ENCODE measurements at regions not wholly inside any gene's neighbourhood (a gene's known extent, or its start where the extent isn't known, plus 50 kb on each side); places are given as distances from the start of the nearest gene placed in this dataset.

DNA sequence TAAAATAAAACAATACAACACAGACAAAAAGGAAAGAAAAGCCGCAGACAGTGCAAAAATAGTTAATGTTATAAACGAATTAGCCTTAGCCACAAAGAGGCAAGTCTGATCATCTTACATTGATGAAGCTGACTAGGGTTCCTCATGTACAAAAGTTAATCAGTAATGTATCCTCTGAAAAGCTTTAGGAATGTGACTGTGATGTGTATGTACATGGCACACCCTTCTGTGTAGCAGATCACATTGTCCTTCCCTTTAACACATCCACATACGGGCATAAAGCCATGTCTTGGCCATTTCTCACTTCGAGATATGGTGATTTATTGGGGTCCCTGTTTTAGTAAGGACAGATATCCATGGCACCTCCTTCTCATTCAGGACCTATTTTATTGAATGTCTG is 1327.5 kb upstream of the CDH8 start:
- H3K27me3 ChIP-seq (ENCODE audit: control insufficient read depth, insufficient read depth, low read length): no peaks in the 10 kb centered on the region
- H3K4me1 ChIP-seq (ENCODE audit: control insufficient read depth, insufficient read depth, low read length): no peaks in the 10 kb centered on the region
- intact Hi-C loops (cut with micrococcal nuclease; ENCODE audit: unreplicated experiment) (loop anchor here (10.0 kb wide), 1 partner anchor 691 kb away; no protein-coding TSS in a partner anchor), in situ Hi-C loops (cut with HindIII; ENCODE audit: low pct_unique_long_range_greater_than_20kb, low sequenced_read_pairs) (no loop called here)
- no peak for TF ChIP-seq SIN3A (IDR thresholded peaks at IDR 0.05; ENCODE audit: borderline replicate concordance, insufficient read depth, low read depth, low read length)
- H3K27ac ChIP-seq (ENCODE audit: low read length): no peak overlapping the region
- DNase-seq (ENCODE audit: low read depth, low spot score) (no peak), ATAC-seq (no peak)
- no peaks in the 10 kb centered on the region for H3K9me3 ChIP-seq (ENCODE audit: control insufficient read depth, insufficient read depth, low read depth, low read length)
- POLR2A ChIA-PET: no interaction called here
- no peak overlapping the region for H3K4me3 ChIP-seq (ENCODE audit: low read depth in 2 of 2, low read length in 2 of 2)
- H3K36me3 ChIP-seq (ENCODE audit: control insufficient read depth, insufficient read depth, low read length): no peaks in the 10 kb centered on the region
- CTCF ChIA-PET: no interaction called here
- no TSS peak for BruUV-seq (replicated peaks)

DNA sequence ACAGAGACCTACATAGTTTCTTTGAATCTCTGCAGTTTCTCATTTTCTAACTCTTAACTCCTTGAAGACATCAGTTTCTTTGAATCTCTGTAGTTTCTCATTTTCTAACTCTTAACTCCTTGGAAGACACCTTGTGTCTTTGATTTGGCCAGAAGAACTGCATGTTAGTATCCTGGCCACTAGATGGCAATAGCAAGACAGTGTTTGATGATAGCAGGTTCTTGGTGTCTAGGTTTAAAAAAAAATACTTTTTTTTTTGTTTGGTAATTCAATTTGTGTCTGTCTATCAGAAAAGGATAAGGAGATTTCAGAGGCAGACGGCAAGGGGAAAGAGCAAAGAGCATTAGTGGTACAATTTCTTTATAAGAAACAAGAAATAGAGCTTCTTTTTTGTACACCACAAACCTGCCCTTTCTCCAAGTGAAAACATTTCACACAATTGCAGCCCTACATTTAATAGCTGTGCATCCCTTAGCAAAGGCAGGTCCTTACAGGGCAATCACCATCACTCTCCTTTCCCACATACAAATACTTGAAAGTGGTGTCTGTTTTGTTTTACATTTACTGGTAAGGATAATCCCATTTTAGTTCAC is 1324.9 kb upstream of the CDH8 start:
- ChIA-PET POLR2A (no interaction called here), CTCF (no interaction called here)
- in situ Hi-C loops (cut with HindIII; ENCODE audit: low pct_unique_long_range_greater_than_20kb, low sequenced_read_pairs): no loop called here
- peak; percentile 15 for DNase-seq (ENCODE audit: low read depth, low spot score)
- ATAC-seq: no peak
- Histone ChIP-seq H3K27me3 (ENCODE audit: control insufficient read depth, insufficient read depth, low read length) (no peaks in the 10 kb centered on the region), H3K4me3 (ENCODE audit: low read depth in 2 of 2, low read length in 2 of 2) (no peak overlapping the region), H3K4me1 (ENCODE audit: control insufficient read depth, insufficient read depth, low read length) (no peaks in the 10 kb centered on the region), H3K36me3 (ENCODE audit: control insufficient read depth, insufficient read depth, low read length) (no peaks in the 10 kb centered on the region), H3K27ac (ENCODE audit: low read length) (no peak overlapping the region), H3K9me3 (ENCODE audit: control insufficient read depth, insufficient read depth, low read depth, low read length) (no peaks in the 10 kb centered on the region)
- no TSS peak for BruUV-seq (replicated peaks)
- TF ChIP-seq, protein P1, sequence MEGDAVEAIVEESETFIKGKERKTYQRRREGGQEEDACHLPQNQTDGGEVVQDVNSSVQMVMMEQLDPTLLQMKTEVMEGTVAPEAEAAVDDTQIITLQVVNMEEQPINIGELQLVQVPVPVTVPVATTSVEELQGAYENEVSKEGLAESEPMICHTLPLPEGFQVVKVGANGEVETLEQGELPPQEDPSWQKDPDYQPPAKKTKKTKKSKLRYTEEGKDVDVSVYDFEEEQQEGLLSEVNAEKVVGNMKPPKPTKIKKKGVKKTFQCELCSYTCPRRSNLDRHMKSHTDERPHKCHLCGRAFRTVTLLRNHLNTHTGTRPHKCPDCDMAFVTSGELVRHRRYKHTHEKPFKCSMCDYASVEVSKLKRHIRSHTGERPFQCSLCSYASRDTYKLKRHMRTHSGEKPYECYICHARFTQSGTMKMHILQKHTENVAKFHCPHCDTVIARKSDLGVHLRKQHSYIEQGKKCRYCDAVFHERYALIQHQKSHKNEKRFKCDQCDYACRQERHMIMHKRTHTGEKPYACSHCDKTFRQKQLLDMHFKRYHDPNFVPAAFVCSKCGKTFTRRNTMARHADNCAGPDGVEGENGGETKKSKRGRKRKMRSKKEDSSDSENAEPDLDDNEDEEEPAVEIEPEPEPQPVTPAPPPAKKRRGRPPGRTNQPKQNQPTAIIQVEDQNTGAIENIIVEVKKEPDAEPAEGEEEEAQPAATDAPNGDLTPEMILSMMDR (IDR thresholded peaks at IDR 0.05): peak; percentile 62; the same call in 1 of the 2 replicates
- no peak for TF ChIP-seq TCF7L2 (IDR thresholded peaks at IDR 0.05; ENCODE audit: low read depth, low read length)
- intact Hi-C loops (cut with micrococcal nuclease; ENCODE audit: unreplicated experiment): loop anchor here (10.0 kb wide), 1 partner anchor 694 kb away; no protein-coding TSS in a partner anchor

DNA sequence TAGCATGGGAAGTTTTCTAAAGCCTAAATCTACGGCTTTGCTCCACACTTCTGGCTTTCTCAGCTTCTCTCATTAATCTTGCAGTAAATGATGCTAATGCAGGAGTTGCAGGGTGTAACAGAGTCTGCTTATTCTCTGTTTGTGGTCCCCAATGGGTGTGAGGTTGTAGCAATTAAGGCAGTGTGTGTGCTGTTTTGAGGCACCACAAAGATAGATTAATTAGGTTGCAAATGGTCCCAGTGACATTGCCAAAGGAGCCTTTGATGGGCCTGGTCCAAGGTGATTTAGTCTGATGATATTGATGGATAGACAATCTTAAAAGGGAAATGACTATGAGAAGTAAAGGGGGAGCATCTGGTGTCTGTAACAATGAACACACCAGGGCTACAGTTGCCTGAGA is 1313.7 kb upstream of the CDH8 start:
- Histone ChIP-seq H3K27ac (ENCODE audit: low read length) (no peak overlapping the region), H3K9me3 (ENCODE audit: control insufficient read depth, insufficient read depth, low read depth, low read length) (no peaks in the 10 kb centered on the region), H3K27me3 (ENCODE audit: control insufficient read depth, insufficient read depth, low read length) (no peaks in the 10 kb centered on the region), H3K4me1 (ENCODE audit: control insufficient read depth, insufficient read depth, low read length) (no peaks in the 10 kb centered on the region), H3K36me3 (ENCODE audit: control insufficient read depth, insufficient read depth, low read length) (no peaks in the 10 kb centered on the region), H3K4me3 (ENCODE audit: low read depth in 2 of 2, low read length in 2 of 2) (no peak overlapping the region)
- ATAC-seq: no peak
- in situ Hi-C loops (cut with HindIII; ENCODE audit: low pct_unique_long_range_greater_than_20kb, low sequenced_read_pairs): no loop called here
- ChIA-PET POLR2A (no interaction called here), CTCF (no interaction called here)
- no TSS peak for BruUV-seq (replicated peaks)
- TF ChIP-seq TCF7L2 (IDR thresholded peaks at IDR 0.05; ENCODE audit: low read depth, low read length) (no peak), POLR2AphosphoS5 (IDR thresholded peaks at IDR 0.05; ENCODE audit: low read depth, low read length) (no peak), SIN3A (IDR thresholded peaks at IDR 0.05; ENCODE audit: borderline replicate concordance, insufficient read depth, low read depth, low read length) (no peak)
- TF ChIP-seq, protein P2, sequence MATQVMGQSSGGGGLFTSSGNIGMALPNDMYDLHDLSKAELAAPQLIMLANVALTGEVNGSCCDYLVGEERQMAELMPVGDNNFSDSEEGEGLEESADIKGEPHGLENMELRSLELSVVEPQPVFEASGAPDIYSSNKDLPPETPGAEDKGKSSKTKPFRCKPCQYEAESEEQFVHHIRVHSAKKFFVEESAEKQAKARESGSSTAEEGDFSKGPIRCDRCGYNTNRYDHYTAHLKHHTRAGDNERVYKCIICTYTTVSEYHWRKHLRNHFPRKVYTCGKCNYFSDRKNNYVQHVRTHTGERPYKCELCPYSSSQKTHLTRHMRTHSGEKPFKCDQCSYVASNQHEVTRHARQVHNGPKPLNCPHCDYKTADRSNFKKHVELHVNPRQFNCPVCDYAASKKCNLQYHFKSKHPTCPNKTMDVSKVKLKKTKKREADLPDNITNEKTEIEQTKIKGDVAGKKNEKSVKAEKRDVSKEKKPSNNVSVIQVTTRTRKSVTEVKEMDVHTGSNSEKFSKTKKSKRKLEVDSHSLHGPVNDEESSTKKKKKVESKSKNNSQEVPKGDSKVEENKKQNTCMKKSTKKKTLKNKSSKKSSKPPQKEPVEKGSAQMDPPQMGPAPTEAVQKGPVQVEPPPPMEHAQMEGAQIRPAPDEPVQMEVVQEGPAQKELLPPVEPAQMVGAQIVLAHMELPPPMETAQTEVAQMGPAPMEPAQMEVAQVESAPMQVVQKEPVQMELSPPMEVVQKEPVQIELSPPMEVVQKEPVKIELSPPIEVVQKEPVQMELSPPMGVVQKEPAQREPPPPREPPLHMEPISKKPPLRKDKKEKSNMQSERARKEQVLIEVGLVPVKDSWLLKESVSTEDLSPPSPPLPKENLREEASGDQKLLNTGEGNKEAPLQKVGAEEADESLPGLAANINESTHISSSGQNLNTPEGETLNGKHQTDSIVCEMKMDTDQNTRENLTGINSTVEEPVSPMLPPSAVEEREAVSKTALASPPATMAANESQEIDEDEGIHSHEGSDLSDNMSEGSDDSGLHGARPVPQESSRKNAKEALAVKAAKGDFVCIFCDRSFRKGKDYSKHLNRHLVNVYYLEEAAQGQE (IDR thresholded peaks at IDR 0.05; ENCODE audit: insufficient read depth in 1 of 2, low read depth in 2 of 2, low read length in 1 of 2): no peak
- TF ChIP-seq, protein P1 (IDR thresholded peaks at IDR 0.05): no peak
- intact Hi-C loops (cut with micrococcal nuclease; ENCODE audit: unreplicated experiment): no loop called here
- no peak for DNase-seq (ENCODE audit: low read depth, low spot score)
